Smooth muscle cell (in vitro differentiated cells): ENCODE measurements at regions not wholly inside any gene's neighbourhood (a gene's known extent, or its start where the extent isn't known, plus 50 kb on each side); places are given as distances from the start of the nearest gene placed in this dataset.

Source experiments
- DNase-seq: peaks from one replicate; lab custom pipeline; 2025; ENCODE audit not compliant: unreplicated experiment; lab: John Stamatoyannopoulos, UW
- H2AFZ ChIP-seq: fragments of 200-600 bp; sonication (generic); 2 replicates; pipeline ENCODE4 v1.6.0; 2016; ENCODE audit warnings: antibody characterized with exemption, low read depth, mild to moderate bottlenecking
- H3F3A ChIP-seq: fragments of 200-600 bp; sonication (generic); 2 replicates; pipeline ENCODE4 v1.6.0; 2017; ENCODE audit warnings: antibody characterized with exemption, low read depth
- H3K27ac ChIP-seq: fragments of 200-600 bp; sonication (generic); 2 replicates; pipeline ENCODE4 v1.5.1; 2016; ENCODE audit warnings: low read depth, mild to moderate bottlenecking
- H3K27me3 ChIP-seq: fragments of 200-600 bp; sonication (generic); 2 replicates; pipeline ENCODE4 v1.6.1; 2016; ENCODE audit warnings: low read depth, mild to moderate bottlenecking
- H3K36me3 ChIP-seq: fragments of 200-600 bp; sonication (generic); 2 replicates; pipeline ENCODE4 v1.5.1; 2016; ENCODE audit warnings: low read depth
- H3K4me1 ChIP-seq: fragments of 200-600 bp; sonication (generic); 2 replicates; pipeline ENCODE4 v1.5.1; 2016; ENCODE audit warnings: low read depth
- H3K4me2 ChIP-seq: fragments of 200-600 bp; sonication (generic); 2 replicates; pipeline ENCODE4 v1.6.0; 2016; ENCODE audit warnings: mild to moderate bottlenecking
- H3K4me3 ChIP-seq: fragments of 200-600 bp; sonication (generic); 2 replicates; pipeline ENCODE4 v1.5.1; 2016; ENCODE audit warnings: mild to moderate bottlenecking
- H3K79me2 ChIP-seq: fragments of 200-600 bp; sonication (generic); 2 replicates; pipeline ENCODE4 v1.6.0; 2016; ENCODE audit warnings: low read depth, mild to moderate bottlenecking
- H3K9ac ChIP-seq: fragments of 200-600 bp; sonication (generic); 2 replicates; pipeline ENCODE4 v1.6.0; 2016; ENCODE audit warnings: low read depth
- H3K9me3 ChIP-seq: fragments of 200-600 bp; sonication (generic); replicated peaks from 2 replicates; pipeline ENCODE4 v1.5.1; 2016; ENCODE audit warnings: low read depth
- H4K20me1 ChIP-seq: fragments of 200-600 bp; sonication (generic); 2 replicates; pipeline ENCODE4 v1.6.0; 2016; ENCODE audit warnings: low read depth
- CTCF ChIP-seq: fragments of 200-600 bp; sonication (generic); IDR thresholded peaks from 2 replicates; pipeline ENCODE4 v1.5.1; 2017; ENCODE audit warnings: borderline replicate concordance, mild to moderate bottlenecking, antibody characterized with exemption; ENCODE audit not compliant: insufficient read depth, poor library complexity, severe bottlenecking
- WGBS: methylation state at CpG from one replicate; pipeline ENCODE4 v1.1.7; 2016; ENCODE audit warnings: low lambda C conversion rate; 5-methylcytosine and 5-hydroxymethylcytosine counted together

- Histone ChIP-seq H3K27me3 (no peaks in the 10 kb centered on the region), H3K79me2 (no peaks in the 10 kb centered on the region), H3K27ac (peak overlapping the region; percentile 80), H3K4me2 (peak overlapping the region; percentile 24), H3K4me3 (no peak overlapping the region), H3K9ac (no peak overlapping the region), H3K36me3 (no peaks in the 10 kb centered on the region), H3K9me3 (no peaks in the 10 kb centered on the region), H2AFZ (no peak overlapping the region), H3K4me1 (no peaks in the 10 kb centered on the region), H3F3A (peaks cover 19% of the 10 kb centered on the region), H4K20me1 (no peaks in the 10 kb centered on the region)
- DNase-seq: no peak
- TF ChIP-seq CTCF: no peak
- WGBS: 20% methylated on average over 8 of the region's 8 CpGs
Observed at GRCh38 chr1:233543338-233544255, 70.3 kb upstream of the KCNK1 start.

DNA sequence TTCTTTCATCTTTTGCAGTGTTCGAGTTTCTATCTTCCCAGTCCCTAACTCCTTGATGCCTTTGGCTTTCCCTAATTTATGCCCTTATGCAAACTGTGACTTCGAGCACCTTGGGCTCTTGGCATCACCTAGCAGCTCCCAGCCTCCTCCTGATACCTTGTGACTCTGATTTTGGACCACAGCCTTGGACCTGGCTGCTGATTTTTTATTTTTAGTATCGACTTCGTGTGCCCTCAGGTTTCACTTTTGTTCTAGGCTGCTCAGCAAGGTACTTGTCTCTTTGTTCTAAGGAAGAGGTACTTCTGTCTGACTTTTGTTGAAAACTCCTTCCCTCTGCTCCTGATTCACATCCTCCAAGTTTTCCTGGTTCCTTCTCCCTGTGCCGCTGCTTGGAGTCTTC, 69.6 kb upstream of the KCNK1 start:
- Histone ChIP-seq H3K27me3 (no peaks in the 10 kb centered on the region), H3K9ac (no peak overlapping the region), H3K4me1 (no peaks in the 10 kb centered on the region), H3K4me2 (peak overlapping the region; percentile 24), H3K27ac (peak overlapping the region; percentile 80), H3K4me3 (no peak overlapping the region), H3K9me3 (no peaks in the 10 kb centered on the region), H2AFZ (no peak overlapping the region), H3F3A (peaks cover 19% of the 10 kb centered on the region), H3K36me3 (no peaks in the 10 kb centered on the region), H3K79me2 (no peaks in the 10 kb centered on the region), H4K20me1 (no peaks in the 10 kb centered on the region)
- no peak for DNase-seq
- 93% methylated on average over 5 of the region's 5 CpGs for WGBS
- no peak for TF ChIP-seq CTCF

- Histone ChIP-seq H3K4me2 (no peak overlapping the region), H2AFZ (no peak overlapping the region), H3K79me2 (no peaks in the 10 kb centered on the region), H3K27me3 (no peaks in the 10 kb centered on the region), H3K9ac (no peak overlapping the region), H3K4me3 (no peak overlapping the region), H3K27ac (no peak overlapping the region), H3K4me1 (no peaks in the 10 kb centered on the region), H4K20me1 (no peaks in the 10 kb centered on the region), H3K36me3 (no peaks in the 10 kb centered on the region), H3F3A (peaks cover 8% of the 10 kb centered on the region), H3K9me3 (no peaks in the 10 kb centered on the region)
- WGBS: 91% methylated on average over 1 of the region's 1 CpG
- DNase-seq: no peak
- TF ChIP-seq CTCF: no peak
Observed at GRCh38 chr1:233547726-233548125, 66.2 kb upstream of the KCNK1 start.

DNA sequence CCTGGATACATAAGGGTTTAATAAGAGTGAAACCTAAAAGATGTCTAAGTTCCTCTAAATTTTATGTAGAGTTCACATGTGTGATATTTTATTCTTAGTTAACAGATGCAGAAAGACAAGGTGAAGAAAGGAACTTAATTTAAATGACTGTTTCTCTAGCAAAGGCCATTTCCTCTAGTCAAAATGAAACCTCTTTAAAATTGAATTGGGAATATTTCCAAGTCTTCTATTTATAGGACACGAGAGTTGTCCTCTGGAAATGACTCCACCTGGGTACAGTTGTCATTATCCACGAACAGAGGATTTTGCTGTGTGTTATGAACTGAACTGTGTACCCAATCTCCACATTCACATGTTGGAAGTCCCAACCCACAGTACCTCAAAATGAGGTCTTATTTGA, 64.5 kb upstream of the KCNK1 start:
- no peaks in the 10 kb centered on the region for H3K79me2 ChIP-seq
- 66% methylated on average over 2 of the region's 2 CpGs for WGBS
- no peaks in the 10 kb centered on the region for H3K9me3 ChIP-seq
- no peak overlapping the region for H2AFZ ChIP-seq
- H3F3A ChIP-seq: peaks cover 2% of the 10 kb centered on the region
- TF ChIP-seq CTCF: no peak
- H3K36me3 ChIP-seq: no peaks in the 10 kb centered on the region
- no peaks in the 10 kb centered on the region for H3K4me1 ChIP-seq
- DNase-seq: no peak
- no peaks in the 10 kb centered on the region for H4K20me1 ChIP-seq
- no peak overlapping the region for H3K4me3 ChIP-seq
- no peak overlapping the region for H3K4me2 ChIP-seq
- no peaks in the 10 kb centered on the region for H3K27me3 ChIP-seq
- no peak overlapping the region for H3K27ac ChIP-seq
- H3K9ac ChIP-seq: no peak overlapping the region
